K562 (cell line): ENCODE measurements at regions not wholly inside any gene's neighbourhood (a gene's known extent, or its start where the extent isn't known, plus 50 kb on each side); places are given as distances from the start of the nearest gene placed in this dataset.

Experiments
- ARNT ChIP-seq, 2 experiments: fragments of 450-650 bp; IDR thresholded peaks; 2 replicates each; pipeline ENCODE4 v1.6.1; 2016; ENCODE audit warnings: mild to moderate bottlenecking in 1 of 2
- BRD4 ChIP-seq: fragments of 200-600 bp; sonication (generic); IDR thresholded peaks from 2 replicates; pipeline ENCODE4 v1.6.1; 2017; ENCODE audit warnings: inconsistent platforms
- CBX1 ChIP-seq: sonication (generic); IDR thresholded peaks from 2 replicates; pipeline ENCODE4 v1.6.1; 2016; ENCODE audit warnings: antibody characterized with exemption, low read depth, mild to moderate bottlenecking
- CHAMP1 ChIP-seq: fragments of 450-650 bp; IDR thresholded peaks from 2 replicates; pipeline ENCODE4 v1.6.1; 2016; ENCODE audit warnings: mild to moderate bottlenecking
- E2F4 ChIP-seq: sonication (generic); formaldehyde crosslinking; IDR thresholded peaks from 2 replicates; pipeline ENCODE4 v1.8.0; 2022; ENCODE audit warnings: mild to moderate bottlenecking, low read depth, missing genetic modification reagents
- ELK1 ChIP-seq: sonication (generic); formaldehyde crosslinking; IDR thresholded peaks from 2 replicates; pipeline ENCODE4 v1.8.1; 2022; ENCODE audit warnings: missing genetic modification reagents
- ESRRA ChIP-seq: fragments of 450-650 bp; IDR thresholded peaks from 2 replicates; pipeline ENCODE4 v1.6.1; 2014; ENCODE audit warnings: low read depth, mild to moderate bottlenecking, moderate library complexity, borderline replicate concordance
- HIVEP1 ChIP-seq: fragments of 250-450 bp; sonication (Bioruptor Pico); IDR thresholded peaks from 2 replicates; pipeline ENCODE4 v1.4.0; 2020; ENCODE audit warnings: mild to moderate bottlenecking
- KLF16 ChIP-seq: IDR thresholded peaks from 2 replicates; pipeline ENCODE4 v1.6.1; 2016; ENCODE audit warnings: antibody characterized with exemption
- LARP7 ChIP-seq: fragments of 450-650 bp; IDR thresholded peaks from 2 replicates; pipeline ENCODE4 v1.6.1; 2016
- LEF1 ChIP-seq: fragments of 450-650 bp; IDR thresholded peaks from 2 replicates; pipeline ENCODE4 v1.6.1; 2016; ENCODE audit warnings: mild to moderate bottlenecking
- MNT ChIP-seq, 2 experiments: fragments of 450-650 bp; conservative IDR thresholded peaks; 2 replicates each; pipeline ENCODE4 v1.6.1; 2017; ENCODE audit warnings: mild to moderate bottlenecking in 2 of 2, moderate library complexity in 2 of 2
- MTA3 ChIP-seq: fragments of 450-650 bp; formaldehyde crosslinking; IDR thresholded peaks from 2 replicates; pipeline ENCODE4 v1.6.1; 2017; ENCODE audit warnings: mild to moderate bottlenecking, borderline replicate concordance
- NR0B1 ChIP-seq: fragments of 450-650 bp; IDR thresholded peaks from one replicate; pipeline ENCODE4 v1.6.1; 2018; ENCODE audit warnings: mild to moderate bottlenecking, moderate library complexity; ENCODE audit not compliant: partially characterized antibody
- RBBP5 ChIP-seq: fragments of 200-600 bp; sonication (generic); IDR thresholded peaks from 2 replicates; pipeline ENCODE4 v1.6.1; 2012; ENCODE audit warnings: borderline replicate concordance, mild to moderate bottlenecking, low read length, control low read depth, inconsistent platforms; ENCODE audit not compliant: insufficient read depth, poor library complexity, severe bottlenecking
- SPI1 ChIP-seq: IDR thresholded peaks from 2 replicates; pipeline ENCODE4 v1.6.1; 2011; ENCODE audit warnings: low read depth, low read length, control low read depth, borderline replicate concordance
- ZBTB12 ChIP-seq: fragments of 250-450 bp; sonication (Bioruptor Pico); IDR thresholded peaks from 2 replicates; pipeline ENCODE4 v1.4.0; 2020
- ZNF217 ChIP-seq: sonication (generic); formaldehyde crosslinking; IDR thresholded peaks from 2 replicates; pipeline ENCODE4 v1.8.0; 2022; ENCODE audit warnings: mild to moderate bottlenecking, missing genetic modification reagents
- ZNF277 ChIP-seq: fragments of 250-450 bp; sonication (Bioruptor Pico); IDR thresholded peaks from 2 replicates; pipeline ENCODE4 v1.8.0; 2022; ENCODE audit warnings: inconsistent platforms, mild to moderate bottlenecking, moderate library complexity, borderline replicate concordance

- TF ChIP-seq ZBTB12 (CRISPR knock-in tag), result 0 out of 2 replicates have a peak, but pooled peaks have one; percentile 33
- TF ChIP-seq RBBP5, result no peak
- peak; percentile 34 to 69; a peak in 1 of 4 replicates for TF ChIP-seq ARNT (IDR thresholded peaks at IDR 0.05)
- no peak for TF ChIP-seq BRD4
- no peak for TF ChIP-seq ZNF217 (CRISPR knock-in tag)
- TF ChIP-seq KLF16, result peak; percentile 57
- TF ChIP-seq LEF1, result peak; percentile 84
- peak; percentile 50; the same call in 1 of the 2 replicates for TF ChIP-seq SPI1
- TF ChIP-seq CBX1, result peak; percentile 30; the same call in 1 of the 2 replicates
- no peak for TF ChIP-seq ELK1 (CRISPR knock-in tag)
- peak; percentile 93 for TF ChIP-seq CHAMP1
- peak; percentile 63; the same call in 1 of the 2 replicates for TF ChIP-seq MTA3
- no peak for TF ChIP-seq E2F4 (CRISPR knock-in tag)
- TF ChIP-seq MNT (conservative IDR thresholded peaks at IDR 0.05), result peak; percentile 32 to 43; a peak in 2 of 4 replicates
- no peak for TF ChIP-seq ZNF277 (CRISPR knock-in tag)
- peak; percentile 54; the same call in 1 of the 2 replicates for TF ChIP-seq ESRRA
- TF ChIP-seq NR0B1, result no peak
- TF ChIP-seq LARP7, result no peak
- 0 out of 2 replicates have a peak, but pooled peaks have one; percentile 53 for TF ChIP-seq HIVEP1
These were observed 627.8 kb downstream of the DOK5 start (continued) for GRCh38 chr20:55103188-55103587.
